Fibroblast of skin of back (primary cell): ENCODE measurements at regions not wholly inside any gene's neighbourhood (a gene's known extent, or its start where the extent isn't known, plus 50 kb on each side); places are given as distances from the start of the nearest gene placed in this dataset.

Experiments used
- DNase-seq: peaks from one replicate; pipeline ENCODE4 v3.0.0-alpha.2; 2013

DNA sequence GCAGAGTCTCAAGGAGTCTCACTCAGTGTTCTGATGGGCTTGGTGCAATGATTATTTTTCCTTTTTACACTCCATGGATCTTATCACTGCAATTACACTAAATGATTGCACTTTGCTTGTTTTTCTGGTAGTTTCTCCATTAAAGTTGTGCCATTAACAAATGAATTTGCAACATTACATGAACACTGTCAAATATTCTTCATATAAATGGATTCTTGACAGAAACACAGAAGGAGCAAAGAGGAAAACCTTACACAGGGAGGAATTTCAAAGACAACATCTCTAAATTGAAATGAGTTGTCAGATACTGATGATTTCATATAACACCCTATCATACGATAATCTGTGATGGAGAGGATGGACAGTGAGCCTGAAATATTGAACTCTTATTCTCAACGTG lies 65.4 kb upstream of the CHST9 start:
- DNase-seq = no peak

GRCh38 chr18:27249933-27250332 lies 64.8 kb upstream of the CHST9 start:
- no peak for DNase-seq

- no peak for DNase-seq
Observed at GRCh38 chr18:27244259-27244658, 59.2 kb upstream of the CHST9 start.

DNA sequence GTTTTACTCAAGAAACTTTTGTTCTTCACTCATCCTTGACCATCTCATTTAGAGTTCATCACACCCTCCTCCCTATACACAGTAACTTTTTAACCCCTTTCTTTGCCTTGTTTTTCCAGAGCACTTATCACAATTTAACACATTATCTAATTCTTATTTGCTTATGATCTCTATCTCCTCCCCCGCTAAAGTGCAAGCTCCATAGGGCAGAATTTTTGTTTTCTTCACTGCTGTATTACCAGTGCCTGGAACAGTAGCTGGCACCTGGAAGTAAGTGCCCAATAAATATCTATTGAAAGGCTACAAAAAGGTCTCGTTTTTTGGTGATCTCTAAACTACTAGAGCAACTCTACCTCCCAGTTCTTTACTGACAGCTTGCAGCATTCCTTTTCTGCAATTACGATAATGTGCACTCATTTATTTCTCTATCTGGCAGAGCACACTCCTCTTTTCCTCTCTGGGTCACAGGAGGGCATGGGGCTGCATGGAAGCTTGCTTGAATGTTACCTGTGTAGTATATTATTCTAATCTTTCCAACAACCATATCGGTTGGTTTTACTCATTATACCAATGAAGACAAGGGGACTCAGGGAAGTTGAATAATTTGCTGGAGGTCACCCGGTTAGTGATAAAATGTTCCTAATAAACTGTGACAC lies 57.4 kb upstream of the CHST9 start:
- no peak for DNase-seq

DNA sequence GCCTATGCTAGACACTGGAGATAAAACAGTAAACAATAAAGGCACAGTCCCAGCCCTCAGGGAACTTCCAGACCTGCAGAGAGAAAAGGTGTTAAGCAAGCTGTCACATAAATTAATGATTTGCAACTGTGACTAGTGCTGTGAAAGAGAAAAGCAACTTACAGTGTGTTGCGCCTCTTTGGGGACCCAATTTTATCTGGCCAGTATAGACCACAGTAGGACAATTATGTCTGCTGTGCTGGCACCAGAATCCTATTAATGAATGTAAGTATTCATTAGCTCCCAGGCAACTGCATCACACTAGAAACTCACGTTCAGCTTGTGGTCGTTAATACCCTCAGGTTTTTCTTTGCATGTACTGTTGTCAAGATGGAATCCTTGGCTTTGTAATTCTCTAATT lies 55.3 kb upstream of the CHST9 start:
- DNase-seq = no peak

DNA sequence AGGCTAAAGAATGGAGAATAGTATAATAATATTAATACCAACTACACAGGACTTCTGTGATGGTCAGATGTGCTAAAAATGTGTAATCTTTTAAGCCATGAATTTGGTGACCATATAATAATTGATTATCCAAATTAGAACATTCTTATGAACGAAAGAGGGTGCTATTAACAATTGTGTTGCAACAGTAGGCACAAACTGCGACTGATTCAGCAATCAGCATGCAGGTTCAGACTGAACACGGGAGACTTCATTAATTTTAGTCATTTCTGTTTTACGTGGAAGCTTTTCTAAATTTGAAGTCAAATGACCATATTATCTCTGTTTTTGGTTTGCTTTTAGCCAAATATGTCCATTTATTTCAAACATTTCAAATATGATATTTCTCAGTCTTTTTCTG lies 54.6 kb upstream of the CHST9 start:
- no peak for DNase-seq

DNA sequence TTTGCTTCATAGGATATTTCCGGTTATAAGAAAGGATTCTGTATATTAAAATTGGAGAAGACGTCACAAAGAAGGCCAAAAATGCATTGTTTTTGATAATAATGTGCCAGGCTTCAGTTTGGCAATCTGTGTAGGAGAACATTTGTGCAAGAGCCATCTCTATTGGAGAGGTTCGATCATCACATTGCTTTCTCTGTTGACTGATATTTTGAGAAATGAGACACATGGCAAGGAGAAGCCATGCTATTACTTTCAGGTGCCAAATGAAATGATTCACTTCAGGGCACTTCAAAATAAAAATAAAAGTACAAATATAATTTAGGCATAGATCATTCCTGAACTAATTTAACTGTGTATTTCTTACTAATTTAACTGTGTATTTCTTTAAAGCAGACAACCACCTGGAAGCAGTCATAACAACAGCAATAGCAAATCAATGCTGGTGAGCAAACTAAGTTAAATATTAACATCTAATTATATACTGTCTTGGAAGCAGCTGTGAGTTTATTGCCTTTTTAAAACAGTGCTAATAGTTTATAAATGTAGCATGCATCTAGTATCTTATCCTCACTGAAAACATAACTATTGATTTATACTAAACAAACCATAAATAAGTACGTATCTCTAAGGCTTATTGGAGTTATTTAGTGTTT lies 50.2 kb upstream of the CHST9 start:
- DNase-seq = no peak
